ENCODE measurements at regions not wholly inside any gene's neighbourhood (a gene's known extent, or its start where the extent isn't known, plus 50 kb on each side); places are given as distances from the start of the nearest gene placed in this dataset.

GRCh38 chr9:16150938-16151650 lies 598.3 kb downstream of the CCDC171 start:
- no peak for TF ChIP-seq CTCF (conservative IDR thresholded peaks at IDR 0.05)
- TF ChIP-seq ZFX (IDR thresholded peaks at IDR 0.05), result no peak
